NK-92 (cell line): ENCODE measurements at regions not wholly inside any gene's neighbourhood (a gene's known extent, or its start where the extent isn't known, plus 50 kb on each side); places are given as distances from the start of the nearest gene placed in this dataset.

Source experiments
- DNase-seq: peaks from one replicate; lab custom pipeline; 2025; ENCODE audit not compliant: unreplicated experiment; lab: John Stamatoyannopoulos, UW

DNA sequence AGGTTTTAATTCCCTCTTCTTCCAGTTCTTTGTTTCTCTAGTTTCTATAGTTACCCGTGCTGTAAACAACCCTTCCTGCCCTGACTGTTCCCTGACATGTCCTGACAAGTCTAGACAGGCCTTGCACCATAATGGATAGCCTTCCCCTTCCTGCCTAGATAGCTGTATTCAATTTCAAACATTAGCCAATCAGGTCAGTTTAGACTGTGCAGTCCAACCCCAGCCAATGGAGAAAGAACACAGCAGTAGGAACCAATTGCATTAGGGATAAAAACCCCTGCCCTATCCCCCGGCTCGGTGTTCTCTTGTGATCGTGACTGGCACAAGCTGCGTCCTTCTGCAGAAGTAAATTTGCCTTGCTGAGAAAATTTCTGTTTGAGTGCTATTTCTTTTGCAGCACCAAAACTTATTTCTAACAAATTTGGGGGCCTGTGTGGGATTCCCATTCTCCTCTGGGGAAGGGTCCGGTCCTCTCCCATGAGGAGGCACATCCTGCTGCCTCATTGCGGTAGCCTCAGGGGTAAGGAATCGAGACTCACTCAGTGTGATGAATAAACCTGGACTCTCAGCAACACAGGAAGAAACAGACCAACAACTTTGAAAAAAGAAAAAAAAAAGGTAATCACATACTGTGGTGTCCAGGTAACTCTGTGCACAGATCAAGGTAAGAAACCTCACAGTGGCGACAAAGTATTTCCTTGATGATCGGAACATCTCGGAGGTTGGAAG, 248.7 kb upstream of the ECI2 start:
- DNase-seq, result no peak

DNA sequence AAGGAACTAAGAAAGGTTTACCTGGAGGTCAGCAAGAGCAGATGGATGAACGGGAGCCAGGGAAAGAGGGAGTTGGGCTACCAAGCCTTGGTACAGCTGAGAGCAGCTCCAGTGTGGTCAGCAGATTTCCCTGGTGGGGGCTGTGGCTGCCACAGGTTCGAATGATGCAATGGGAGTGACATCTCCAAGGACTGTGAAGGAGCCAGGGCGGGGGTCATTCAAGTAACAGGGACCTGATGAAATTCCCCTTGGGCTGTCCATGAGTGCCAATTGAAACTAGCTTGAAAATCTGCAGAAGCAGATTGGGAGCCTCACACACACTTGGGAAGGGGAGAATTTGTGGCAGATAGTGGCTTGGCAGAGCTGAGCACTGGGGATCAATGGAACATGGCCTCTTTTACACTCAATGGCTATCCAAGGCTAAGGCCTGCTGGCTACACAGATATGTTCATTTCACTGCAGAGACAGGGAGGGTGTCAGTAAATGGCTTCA, 247.0 kb upstream of the ECI2 start:
- no peak for DNase-seq

DNA sequence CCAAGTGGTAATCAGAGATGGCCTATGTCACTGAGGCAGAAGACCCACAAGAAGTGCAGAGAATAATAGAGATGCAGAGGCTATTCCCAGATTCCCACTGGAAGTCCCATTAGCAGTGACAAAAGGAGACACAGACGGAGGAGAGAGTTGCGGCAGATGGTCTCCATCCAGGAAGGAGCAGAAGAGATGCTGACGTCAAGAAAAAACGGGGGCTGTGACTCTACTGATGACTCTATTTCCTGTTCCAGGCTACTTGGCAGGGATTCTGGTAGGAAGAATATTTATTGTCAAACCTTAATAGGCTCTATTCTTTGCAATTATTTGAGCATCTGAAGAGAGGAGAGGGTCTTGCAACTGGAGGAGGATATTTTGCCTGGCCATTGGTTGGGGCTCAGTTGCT, 246.0 kb upstream of the ECI2 start:
- no peak for DNase-seq

DNA sequence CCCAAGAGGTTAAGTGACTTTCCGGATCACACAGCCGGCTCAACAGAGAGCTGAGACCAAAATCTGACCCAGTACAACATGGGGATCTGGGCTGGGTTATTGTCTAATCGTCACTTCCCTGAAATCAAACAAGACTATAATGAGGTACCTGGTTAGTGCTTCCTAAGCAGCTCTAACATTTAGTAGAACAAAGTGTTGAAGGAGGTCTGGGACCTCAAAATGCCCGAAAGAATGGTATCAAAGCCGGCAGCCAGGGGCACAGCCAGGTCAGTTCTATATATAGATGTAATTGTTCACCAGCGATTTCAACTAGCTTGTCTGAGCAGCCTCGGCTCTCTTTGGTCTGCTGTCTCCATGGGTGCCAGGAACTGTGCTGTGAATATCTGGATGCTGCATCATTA, 245.5 kb upstream of the ECI2 start:
- DNase-seq, result no peak

DNA sequence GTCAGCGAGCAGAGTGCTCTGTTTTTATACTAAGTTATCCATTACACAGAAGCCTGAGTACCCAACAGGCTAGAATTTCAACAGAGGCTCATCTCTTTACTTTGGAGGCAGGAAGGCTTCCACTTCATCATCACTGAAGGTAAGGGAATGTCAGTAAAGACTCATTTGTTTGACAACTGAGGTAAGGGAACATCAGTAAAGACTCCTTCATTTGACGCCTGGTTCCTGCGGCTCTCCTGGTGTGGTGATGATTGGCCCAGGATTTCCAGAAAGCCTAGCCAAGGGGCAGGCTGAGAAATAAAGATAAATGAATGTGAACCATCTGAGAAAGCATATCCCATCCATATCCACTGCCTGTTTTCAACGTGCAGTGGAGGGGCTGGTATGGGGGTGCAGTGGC, 244.6 kb upstream of the ECI2 start:
- no peak for DNase-seq

DNA sequence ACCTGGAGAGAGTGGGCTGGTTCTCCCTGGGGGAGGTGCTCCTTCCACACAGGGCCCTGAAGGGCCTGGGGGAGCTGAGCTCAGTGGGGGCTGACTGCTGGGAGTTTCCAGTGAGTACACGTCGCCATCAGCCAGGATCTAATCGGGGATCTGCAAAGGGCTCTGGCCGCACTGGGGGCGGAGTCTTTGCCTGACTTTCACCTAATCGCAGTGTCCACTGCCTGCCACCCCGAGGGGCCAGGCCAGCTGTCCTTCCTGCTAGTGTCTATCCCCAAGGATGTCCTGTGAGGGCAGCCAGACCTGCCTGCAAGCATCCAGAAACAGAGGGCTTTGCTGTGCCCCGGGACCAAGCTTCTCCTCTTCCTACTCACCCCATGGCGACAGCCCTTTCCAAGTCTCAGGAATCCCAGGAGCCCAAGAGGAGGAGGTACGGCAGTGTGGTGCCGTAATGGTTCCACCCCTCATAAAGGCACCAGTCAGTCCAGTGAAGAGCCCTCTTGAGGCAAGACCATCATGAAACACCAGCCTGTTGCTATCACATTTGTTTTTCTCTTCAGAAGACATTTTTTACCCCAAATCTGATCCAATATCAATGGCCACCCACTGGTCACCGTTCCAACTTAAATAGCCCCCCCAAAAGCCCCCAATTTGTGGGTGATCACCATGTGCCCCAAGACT, 243.1 kb upstream of the ECI2 start:
- no peak for DNase-seq

DNA sequence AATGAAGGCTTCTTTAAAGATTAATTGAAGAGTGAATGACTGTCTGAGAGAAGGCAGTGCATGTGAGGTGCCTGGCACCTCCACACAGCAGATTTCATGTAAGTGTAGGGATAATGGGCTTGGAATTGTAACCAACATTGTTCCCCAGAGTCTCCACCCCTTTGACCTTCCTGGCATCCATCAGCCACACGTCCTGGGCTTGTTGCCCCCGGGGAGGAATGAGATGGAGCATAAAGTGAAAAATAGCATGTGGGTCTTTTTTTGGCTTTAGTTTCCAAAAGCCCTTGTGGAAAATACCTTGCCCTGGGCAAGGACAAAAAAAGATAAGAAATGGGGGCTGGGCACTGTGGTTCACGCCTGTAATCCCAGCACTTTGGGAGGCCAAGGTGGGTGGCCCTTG, 242.2 kb upstream of the ECI2 start:
- no peak for DNase-seq

DNA sequence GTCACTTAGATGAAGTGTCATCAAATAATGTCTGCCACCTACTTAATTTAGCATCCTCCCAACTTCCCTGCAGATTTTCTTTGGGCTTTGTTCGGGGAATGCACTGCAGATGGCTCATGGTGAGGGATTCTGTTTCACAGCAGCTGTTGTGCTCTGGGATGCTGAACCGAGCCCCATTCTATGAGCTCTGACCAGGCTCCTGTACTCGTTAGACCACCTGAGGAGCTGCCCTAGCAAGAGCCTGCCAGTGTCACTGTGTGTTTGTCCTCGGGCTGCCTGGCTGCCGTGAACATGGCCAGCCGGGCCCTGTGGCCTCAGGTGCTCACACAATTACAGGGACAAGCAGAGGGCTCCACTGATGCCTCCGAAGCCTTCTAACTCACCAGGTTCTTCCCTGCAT, 238.8 kb upstream of the ECI2 start:
- DNase-seq, result no peak

DNA sequence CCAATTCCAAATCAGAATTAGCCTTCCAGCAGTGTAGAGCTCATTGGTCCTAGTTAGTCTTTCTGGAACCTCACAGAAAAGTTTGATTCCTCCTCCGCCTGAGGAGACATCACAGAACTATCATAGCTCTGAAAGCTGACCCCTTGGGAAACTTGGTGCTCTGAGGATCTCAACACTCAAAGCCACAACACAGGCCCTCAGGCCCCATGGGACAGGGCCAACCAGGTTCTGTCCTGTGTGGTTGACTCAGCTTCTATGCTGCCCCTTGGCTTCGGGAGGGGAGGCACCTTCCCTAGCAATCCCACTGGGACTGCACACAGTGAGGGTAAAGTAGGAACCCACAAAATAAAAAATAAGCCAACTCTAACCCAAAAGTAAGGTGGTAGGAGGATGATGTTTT, 237.5 kb upstream of the ECI2 start:
- no peak for DNase-seq

DNA sequence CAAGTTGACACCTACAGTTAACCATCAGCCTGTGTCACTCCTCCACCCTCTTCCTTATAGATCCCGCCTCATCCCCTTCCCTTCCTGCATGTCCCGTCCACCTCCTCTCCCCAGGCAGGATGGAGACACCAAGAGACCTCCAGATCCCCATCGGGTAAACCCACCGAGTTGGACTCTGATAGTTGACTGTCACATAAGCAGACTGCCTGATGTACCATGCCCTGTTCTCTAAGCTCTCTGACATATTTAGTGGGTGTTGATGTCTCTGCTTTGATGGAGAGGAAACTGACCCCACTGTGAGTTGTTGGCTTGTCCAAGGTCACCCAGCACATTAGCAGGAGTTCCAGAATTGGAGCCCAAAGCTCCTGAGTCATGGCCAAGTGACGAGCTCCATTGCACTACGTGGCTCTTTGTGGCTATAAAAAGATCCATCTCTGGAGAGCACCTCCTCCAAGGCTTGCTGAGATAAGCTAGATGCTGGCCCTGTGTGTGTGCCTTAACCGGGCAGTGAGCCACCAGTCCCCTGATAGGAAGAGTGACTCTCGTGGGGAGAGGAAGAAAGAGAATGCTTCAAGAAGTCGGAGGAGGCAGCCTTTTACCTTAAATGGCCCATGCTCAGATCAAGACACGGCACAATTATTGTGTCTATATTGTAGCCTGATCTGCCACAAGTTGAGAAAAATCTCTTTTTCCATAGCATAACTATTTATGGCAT, 236.0 kb upstream of the ECI2 start:
- DNase-seq, result no peak

DNA sequence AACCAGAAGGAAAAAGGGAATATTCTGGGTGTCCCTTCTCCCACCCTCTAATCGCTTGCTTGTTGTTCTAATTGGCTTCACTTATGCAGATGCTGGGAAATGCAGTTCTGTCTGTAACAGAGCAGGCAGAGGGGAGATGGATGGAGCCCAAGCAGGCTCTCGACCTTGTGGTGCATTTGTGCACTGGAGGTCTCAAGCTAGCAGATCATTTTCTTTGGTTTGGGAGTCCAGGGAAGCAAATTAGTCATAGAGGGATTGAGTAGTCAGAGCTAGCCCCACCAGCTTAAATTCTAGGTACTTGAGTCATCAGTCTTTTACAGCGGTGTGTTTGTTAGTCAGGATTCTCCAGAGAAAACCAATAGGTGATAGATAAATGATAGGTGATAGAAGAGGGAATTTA, 234.7 kb upstream of the ECI2 start:
- no peak for DNase-seq

DNA sequence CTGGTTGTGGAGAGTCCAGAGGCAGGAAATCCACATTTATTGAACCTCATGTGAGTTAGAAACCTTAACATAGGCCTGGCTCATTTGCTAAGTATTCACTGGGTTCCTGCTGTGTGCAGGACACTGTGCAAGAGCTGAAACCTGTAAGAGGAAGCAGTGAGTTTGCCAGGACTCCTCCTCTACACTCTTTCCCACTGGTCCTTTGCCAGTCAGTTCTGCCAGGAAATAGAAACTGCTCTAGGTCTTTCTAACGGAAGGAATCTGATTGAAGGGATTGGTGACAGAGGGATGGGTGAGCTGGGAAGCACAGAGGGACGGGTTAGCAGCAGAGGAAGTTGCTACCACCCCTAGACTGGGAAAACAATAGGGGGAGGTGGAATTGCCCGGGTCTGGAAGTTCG, 234.2 kb upstream of the ECI2 start:
- DNase-seq, result no peak

DNA sequence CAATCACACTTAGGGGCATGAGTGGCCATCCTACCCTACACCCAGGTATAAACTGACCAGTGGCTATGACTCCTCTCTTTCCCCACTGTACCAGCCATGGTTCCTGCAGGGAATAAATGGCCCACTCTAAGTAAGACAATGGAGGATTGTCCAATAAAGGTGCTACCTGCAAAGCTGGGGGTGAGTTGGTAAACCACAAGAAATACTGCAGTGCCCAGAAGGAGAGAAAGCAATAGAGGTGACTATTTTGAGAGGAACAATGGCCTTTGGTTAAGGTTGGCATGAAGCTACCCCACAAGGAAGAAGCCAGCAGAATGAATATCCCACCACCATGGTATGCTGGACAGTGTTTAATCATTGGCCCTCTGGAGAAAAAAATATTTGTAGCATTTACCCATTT, 233.3 kb upstream of the ECI2 start:
- no peak for DNase-seq

DNA sequence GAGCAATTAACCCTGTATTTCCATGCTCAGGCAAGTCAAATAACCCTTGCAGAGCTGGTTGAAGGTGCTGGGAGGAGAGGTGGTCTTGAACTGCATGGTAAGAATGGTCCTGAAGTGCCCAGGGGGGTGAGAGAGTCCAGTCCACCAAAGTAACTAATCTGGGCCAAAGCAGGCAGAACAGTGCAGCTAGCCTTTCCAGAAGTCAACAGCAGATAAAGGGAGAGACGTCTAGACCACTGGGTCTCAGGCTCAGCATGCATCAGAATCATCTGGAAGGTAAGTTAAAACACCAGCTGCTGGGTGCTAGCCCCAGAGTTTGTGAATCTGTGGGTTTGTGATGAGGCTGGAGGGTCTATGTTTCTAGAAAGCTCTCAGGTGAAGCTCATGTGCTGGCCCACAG, 232.3 kb upstream of the ECI2 start:
- no peak for DNase-seq

DNA sequence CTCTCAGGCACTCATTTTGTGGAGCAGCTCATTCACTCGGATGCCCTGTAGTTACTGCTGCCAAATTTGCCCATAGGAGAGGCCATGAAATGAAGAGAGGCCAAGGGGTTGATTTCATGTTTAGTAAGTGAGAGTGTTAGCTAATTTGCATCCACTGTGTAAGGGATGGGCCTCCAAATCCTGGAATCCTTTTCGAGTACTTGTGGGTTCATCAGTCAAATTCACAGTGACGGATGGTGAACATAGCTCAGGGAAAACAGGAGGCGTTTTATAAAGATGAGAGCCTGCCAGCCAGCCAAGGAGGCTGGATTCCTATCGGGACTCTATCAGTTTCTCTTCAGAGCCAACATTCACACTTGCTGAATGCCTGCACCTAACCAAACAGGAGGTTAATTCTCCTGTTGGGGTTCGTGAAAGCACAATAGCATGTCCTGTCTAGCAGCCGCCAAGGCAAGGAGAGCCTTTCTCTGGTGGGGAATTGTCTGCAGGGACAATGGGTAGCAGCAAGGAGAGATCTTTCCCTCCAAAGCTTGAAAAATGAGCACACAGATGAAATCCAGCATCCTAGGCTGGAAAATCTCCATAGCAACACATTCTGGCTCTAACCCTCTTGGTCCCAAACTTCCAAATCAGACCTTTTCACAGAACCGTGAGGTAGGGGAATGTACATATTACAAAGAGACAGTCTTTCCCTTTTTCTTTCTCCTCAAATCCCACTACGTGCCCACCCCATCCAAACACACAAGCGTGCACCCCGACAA, 231.4 kb upstream of the ECI2 start:
- DNase-seq, result no peak

DNA sequence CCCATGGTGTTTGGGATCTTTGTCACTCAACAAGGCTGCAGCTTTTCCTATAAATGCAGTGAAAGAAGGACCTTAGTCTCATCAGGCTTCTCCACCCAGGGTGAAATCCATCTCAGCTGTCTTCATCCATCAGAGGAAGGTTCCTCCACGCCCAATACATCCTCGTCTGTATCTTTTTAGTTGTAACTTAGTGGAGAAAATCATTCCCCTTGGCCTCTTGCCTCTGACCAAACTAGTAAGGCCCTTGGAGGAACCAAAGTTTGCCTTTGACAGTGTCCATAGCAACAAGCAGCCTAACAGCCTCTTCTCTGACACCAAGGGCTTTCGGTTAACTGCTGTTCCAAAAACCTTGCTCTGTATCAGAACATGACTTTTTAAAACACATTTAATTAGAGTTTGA, 230.3 kb upstream of the ECI2 start:
- DNase-seq, result no peak

DNA sequence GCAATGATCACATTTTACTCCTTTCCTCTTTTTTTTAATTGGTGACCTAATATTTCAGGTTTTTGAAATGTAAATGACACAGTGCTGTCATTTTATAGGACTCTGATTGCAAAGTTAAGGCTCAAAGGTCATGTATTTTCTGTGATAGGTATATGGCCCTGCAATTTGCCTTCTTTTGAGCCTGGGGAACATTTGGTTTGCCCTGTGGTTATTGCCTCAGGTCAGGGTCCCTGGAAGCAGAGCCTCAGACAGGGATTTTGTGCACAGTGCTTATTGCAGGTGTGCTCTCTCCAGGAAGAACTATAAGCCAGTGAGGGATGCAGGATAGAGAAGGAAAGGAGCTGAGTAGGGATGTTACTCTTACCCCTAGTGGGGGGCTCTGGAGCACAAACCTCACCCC, 229.3 kb upstream of the ECI2 start:
- DNase-seq, result no peak

DNA sequence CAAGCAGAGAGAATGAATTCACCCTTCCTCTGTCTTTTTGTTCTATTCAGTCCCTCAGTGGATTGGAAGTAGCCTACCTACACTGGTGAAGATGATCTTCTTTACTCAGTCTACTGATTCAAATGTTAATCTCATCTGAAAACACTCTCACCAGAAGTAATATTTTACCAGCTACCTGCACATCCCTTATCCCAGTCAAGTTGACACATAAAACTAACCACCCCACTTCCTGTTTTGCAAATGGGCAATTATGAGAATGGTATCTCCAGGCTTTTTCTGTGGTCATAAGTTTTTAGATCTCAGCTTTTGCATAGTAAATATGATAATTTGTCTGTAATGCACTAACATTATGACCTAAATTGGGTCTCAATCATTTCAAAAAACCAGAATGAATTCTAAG, 228.8 kb upstream of the ECI2 start:
- no peak for DNase-seq

DNA sequence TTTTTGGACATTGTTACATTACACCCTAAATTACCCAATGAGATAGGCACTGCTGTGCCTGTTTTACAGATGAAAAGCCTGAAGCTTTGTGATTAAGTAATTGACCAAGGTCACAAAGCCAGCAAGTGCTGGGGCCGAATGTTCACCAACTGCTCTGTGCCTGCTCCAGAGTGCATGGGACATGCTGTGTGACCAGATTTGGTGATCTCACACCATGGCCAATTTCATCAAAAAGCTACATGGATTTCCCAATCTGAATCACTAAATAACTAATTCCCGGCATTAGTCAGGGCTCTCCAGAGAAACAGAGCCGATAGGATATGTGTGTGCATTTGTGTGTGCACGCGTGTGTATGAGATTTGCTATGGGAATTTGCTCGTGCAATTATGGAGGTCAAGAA, 228.3 kb upstream of the ECI2 start:
- DNase-seq, result no peak

DNA sequence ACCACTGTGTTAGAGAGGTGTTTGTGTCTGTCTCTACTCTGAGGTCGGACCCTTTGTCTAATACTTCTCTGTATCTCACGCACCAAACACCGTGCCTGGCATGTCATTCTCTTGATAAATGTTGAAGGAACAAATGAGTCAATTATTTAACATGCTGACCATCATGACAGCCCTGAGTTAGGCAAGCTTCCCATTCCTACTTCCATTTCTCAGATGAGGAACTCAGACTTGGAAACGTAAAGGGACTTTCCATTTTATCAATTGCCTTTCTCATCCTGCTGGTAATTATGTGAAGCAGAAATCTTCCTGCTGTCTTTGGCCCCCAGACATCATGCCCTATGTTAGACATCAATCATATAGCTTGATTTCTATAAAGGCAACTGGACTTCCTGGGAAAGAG, 227.0 kb upstream of the ECI2 start:
- DNase-seq, result no peak

DNA sequence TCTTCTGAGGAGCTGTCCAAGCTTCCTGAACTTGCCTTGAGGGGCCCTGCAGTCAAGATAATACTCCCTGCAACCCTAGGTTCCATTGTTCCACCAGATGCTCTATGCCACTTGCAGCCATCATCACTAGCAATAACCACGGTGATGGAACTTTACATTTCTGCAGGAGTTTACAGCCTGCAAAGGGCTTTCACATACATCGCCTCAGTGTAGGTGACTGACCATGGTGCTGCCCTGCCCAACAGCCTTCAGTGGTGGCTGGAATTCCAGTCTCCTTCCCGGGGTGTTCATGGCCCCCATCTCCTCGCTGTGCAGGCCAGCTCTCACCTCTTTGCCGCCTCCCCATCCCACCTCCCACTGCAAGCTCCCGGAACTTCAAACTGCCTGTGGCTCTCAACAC, 225.5 kb upstream of the ECI2 start:
- no peak for DNase-seq
